ENCODE measurements at regions not wholly inside any gene's neighbourhood (a gene's known extent, or its start where the extent isn't known, plus 50 kb on each side); places are given as distances from the start of the nearest gene placed in this dataset.

- no peak for ATAC-seq (replicated peaks)
These were observed 289.1 kb downstream of the ICOS start for GRCh38 chr2:204225671-204226073.

GRCh38 chr2:204226305-204226880 lies 289.8 kb downstream of the ICOS start:
- no peak overlapping the region for H3K4me3 Mint-ChIP-seq
- ATAC-seq (replicated peaks) (no peak), DNase-seq (no peak)
- no peaks in the 10 kb centered on the region for H3K9me3 Mint-ChIP-seq
- no peak overlapping the region for H3K27ac Mint-ChIP-seq
- no peaks in the 10 kb centered on the region for H3K4me1 Mint-ChIP-seq (ENCODE audit: low read depth in 2 of 2)
- no peaks in the 10 kb centered on the region for H3K36me3 Mint-ChIP-seq (ENCODE audit: insufficient read depth)
- peaks cover 62 to 68% of the 10 kb centered on the region in 2 donors for H3K27me3 Mint-ChIP-seq

More at GRCh38 chr2:204225671-204226073, 289.1 kb downstream of the ICOS start:
- Mint-ChIP-seq H3K27ac (no peak overlapping the region), H3K27me3 (peaks cover 62 to 63% of the 10 kb centered on the region in 2 donors), H3K4me1 (ENCODE audit: low read depth in 2 of 2) (no peaks in the 10 kb centered on the region), H3K36me3 (ENCODE audit: insufficient read depth) (no peaks in the 10 kb centered on the region), H3K4me3 (no peak overlapping the region), H3K9me3 (no peaks in the 10 kb centered on the region)
- no peak for DNase-seq

GRCh38 chr2:204228169-204228886 lies 291.8 kb downstream of the ICOS start:
- no peaks in the 10 kb centered on the region for H3K36me3 Mint-ChIP-seq (ENCODE audit: insufficient read depth)
- H3K9me3 Mint-ChIP-seq = no peaks in the 10 kb centered on the region
- peaks cover 44 to 76% of the 10 kb centered on the region in 2 donors for H3K27me3 Mint-ChIP-seq

GRCh38 chr2:204234248-204234647 lies 297.7 kb downstream of the ICOS start:
- Mint-ChIP-seq H3K9me3 (no peaks in the 10 kb centered on the region), H3K27me3 (peaks cover 46 to 52% of the 10 kb centered on the region in 2 donors), H3K4me1 (ENCODE audit: low read depth in 2 of 2) (no peaks in the 10 kb centered on the region), H3K27ac (no peak overlapping the region), H3K4me3 (no peak overlapping the region), H3K36me3 (ENCODE audit: insufficient read depth) (no peaks in the 10 kb centered on the region)
- ATAC-seq (replicated peaks) = no peak
- DNase-seq = no peak

More at GRCh38 chr2:204228169-204228886, 291.8 kb downstream of the ICOS start:
- Mint-ChIP-seq H3K4me1 (ENCODE audit: low read depth in 2 of 2) (no peaks in the 10 kb centered on the region), H3K4me3 (no peak overlapping the region), H3K27ac (no peak overlapping the region)
- ATAC-seq (replicated peaks) (no peak), DNase-seq (no peak)

GRCh38 chr2:204234879-204235278 lies 298.3 kb downstream of the ICOS start:
- no peak overlapping the region for H3K27ac Mint-ChIP-seq
- DNase-seq = no peak
- ATAC-seq (replicated peaks) = no peak
- H3K4me1 Mint-ChIP-seq (ENCODE audit: low read depth in 2 of 2) = no peaks in the 10 kb centered on the region
- H3K9me3 Mint-ChIP-seq = no peaks in the 10 kb centered on the region
- no peak overlapping the region for H3K4me3 Mint-ChIP-seq
- H3K27me3 Mint-ChIP-seq = peaks cover 43 to 52% of the 10 kb centered on the region in 2 donors
- H3K36me3 Mint-ChIP-seq (ENCODE audit: insufficient read depth) = no peaks in the 10 kb centered on the region

- no peak for DNase-seq
- Mint-ChIP-seq H3K9me3 (no peaks in the 10 kb centered on the region), H3K36me3 (ENCODE audit: insufficient read depth) (no peaks in the 10 kb centered on the region), H3K27ac (no peak overlapping the region), H3K27me3 (peaks cover 26 to 46% of the 10 kb centered on the region in 2 donors), H3K4me3 (no peak overlapping the region), H3K4me1 (ENCODE audit: low read depth in 2 of 2) (no peaks in the 10 kb centered on the region)
- no peak for ATAC-seq (replicated peaks)
These were observed 300.9 kb downstream of the ICOS start for GRCh38 chr2:204237416-204237815.

GRCh38 chr2:204239411-204240165 lies 303.0 kb downstream of the ICOS start:
- H3K27ac Mint-ChIP-seq = no peak overlapping the region
- no peaks in the 10 kb centered on the region for H3K4me1 Mint-ChIP-seq (ENCODE audit: low read depth in 2 of 2)
- peaks cover 17 to 33% of the 10 kb centered on the region in 2 donors for H3K27me3 Mint-ChIP-seq
- ATAC-seq (replicated peaks) (no peak), DNase-seq (no peak)
- no peaks in the 10 kb centered on the region for H3K9me3 Mint-ChIP-seq
- no peak overlapping the region for H3K4me3 Mint-ChIP-seq
- no peaks in the 10 kb centered on the region for H3K36me3 Mint-ChIP-seq (ENCODE audit: insufficient read depth)

- Mint-ChIP-seq H3K4me1 (ENCODE audit: low read depth in 2 of 2) (no peaks in the 10 kb centered on the region), H3K36me3 (ENCODE audit: insufficient read depth) (no peaks in the 10 kb centered on the region), H3K9me3 (no peaks in the 10 kb centered on the region), H3K27me3 (peaks cover 22 to 34% of the 10 kb centered on the region in 2 donors), H3K27ac (no peak overlapping the region), H3K4me3 (no peak overlapping the region)
- ATAC-seq (replicated peaks) (no peak), DNase-seq (no peak)
These were observed 304.3 kb upstream of the PARD3B start for GRCh38 chr2:204240961-204241360.

GRCh38 chr2:204249437-204249836 lies 295.8 kb upstream of the PARD3B start:
- no peak overlapping the region for H3K4me3 Mint-ChIP-seq
- H3K4me1 Mint-ChIP-seq (ENCODE audit: low read depth in 2 of 2) = no peaks in the 10 kb centered on the region
- H3K36me3 Mint-ChIP-seq (ENCODE audit: insufficient read depth) = no peaks in the 10 kb centered on the region
- H3K9me3 Mint-ChIP-seq = no peaks in the 10 kb centered on the region
- no peak overlapping the region for H3K27ac Mint-ChIP-seq
- no peak for DNase-seq
- H3K27me3 Mint-ChIP-seq = peaks cover 26% of the 10 kb centered on the region in 2 donors
- ATAC-seq (replicated peaks) = no peak

- ATAC-seq (replicated peaks) = no peak
- H3K9me3 Mint-ChIP-seq = no peaks in the 10 kb centered on the region
- no peak overlapping the region for H3K4me3 Mint-ChIP-seq
- no peak overlapping the region for H3K27ac Mint-ChIP-seq
- no peaks in the 10 kb centered on the region for H3K4me1 Mint-ChIP-seq (ENCODE audit: low read depth in 2 of 2)
- H3K36me3 Mint-ChIP-seq (ENCODE audit: insufficient read depth) = no peaks in the 10 kb centered on the region
- no peak for DNase-seq
- H3K27me3 Mint-ChIP-seq = peaks cover 24 to 33% of the 10 kb centered on the region in 2 donors
These were observed 294.6 kb upstream of the PARD3B start for GRCh38 chr2:204250692-204251091.

- ATAC-seq (replicated peaks) (no peak), DNase-seq (no peak)
- Mint-ChIP-seq H3K36me3 (ENCODE audit: insufficient read depth) (no peaks in the 10 kb centered on the region), H3K9me3 (no peaks in the 10 kb centered on the region), H3K4me3 (no peak overlapping the region), H3K27ac (no peak overlapping the region), H3K4me1 (ENCODE audit: low read depth in 2 of 2) (no peaks in the 10 kb centered on the region), H3K27me3 (peaks cover 24 to 33% of the 10 kb centered on the region in 2 donors)
These were observed 293.9 kb upstream of the PARD3B start for GRCh38 chr2:204251158-204251997.

GRCh38 chr2:204251998-204252376 lies 293.3 kb upstream of the PARD3B start:
- no peaks in the 10 kb centered on the region for H3K36me3 Mint-ChIP-seq (ENCODE audit: insufficient read depth)
- no peaks in the 10 kb centered on the region for H3K9me3 Mint-ChIP-seq
- H3K27ac Mint-ChIP-seq = no peak overlapping the region
- DNase-seq (no peak), ATAC-seq (replicated peaks) (no peak)
- no peaks in the 10 kb centered on the region for H3K4me1 Mint-ChIP-seq (ENCODE audit: low read depth in 2 of 2)
- H3K27me3 Mint-ChIP-seq = peaks cover 24 to 33% of the 10 kb centered on the region in 2 donors
- H3K4me3 Mint-ChIP-seq = no peak overlapping the region

GRCh38 chr2:204255071-204255470 lies 290.2 kb upstream of the PARD3B start:
- H3K27me3 Mint-ChIP-seq = peaks cover 19 to 47% of the 10 kb centered on the region in 2 donors
- H3K4me1 Mint-ChIP-seq (ENCODE audit: low read depth in 2 of 2) = no peaks in the 10 kb centered on the region
- H3K4me3 Mint-ChIP-seq = no peak overlapping the region
- H3K36me3 Mint-ChIP-seq (ENCODE audit: insufficient read depth) = no peaks in the 10 kb centered on the region
- no peak for ATAC-seq (replicated peaks)
- no peak overlapping the region for H3K27ac Mint-ChIP-seq
- H3K9me3 Mint-ChIP-seq = no peaks in the 10 kb centered on the region
- no peak for DNase-seq

Data from effector memory CD8-positive, alpha-beta T cell (primary cell).